PC-3 (cell line): ENCODE measurements at regions not wholly inside any gene's neighbourhood (a gene's known extent, or its start where the extent isn't known, plus 50 kb on each side); places are given as distances from the start of the nearest gene placed in this dataset.

ENCODE experiments used
- ATAC-seq: fragments of 200-7000 bp; cut with Tn5 transposase; 2 replicates; pipeline ENCODE4 v1.9.1; 2020; ENCODE audit warnings: mild to moderate bottlenecking, moderate library complexity
- BruUV-seq: library from RNA; stranded (reverse); fragments of 400-500 nt; replicated peaks from 2 replicates; lab custom pipeline; 2021; lab: Mats Ljungman, UMichigan
- CTCF ChIA-PET: fragments of 300-600 bp; sonication (Branson Sonifier 250); formaldehyde crosslinking; loops from one replicate; lab custom pipeline; 2022; ENCODE audit warnings: antibody characterized with exemption; lab: Charles Lee
- POLR2A ChIA-PET: fragments of 300-600 bp; sonication (Branson Sonifier 250); formaldehyde crosslinking; loops from one replicate; lab custom pipeline; 2022; ENCODE audit warnings: antibody characterized with exemption; ENCODE audit not compliant: unreplicated experiment; lab: Charles Lee
- DNase-seq: peaks from one replicate; pipeline ENCODE4 v3.0.0-alpha.2; 2015
- H2AFZ ChIP-seq: fragments of 300-600 bp; sonication (generic); 2 replicates; pipeline ENCODE4 v1.6.0; 2016; ENCODE audit warnings: antibody characterized with exemption, low read length
- H3F3A ChIP-seq: fragments of 300-600 bp; sonication (generic); one replicate; pipeline ENCODE4 v1.6.0; 2017; ENCODE audit warnings: antibody characterized with exemption, low read length, control low read depth, mild to moderate bottlenecking; ENCODE audit not compliant: unreplicated experiment
- H3K27ac ChIP-seq: fragments of 300-600 bp; sonication (generic); 2 replicates; pipeline ENCODE4 v1.5.1; 2016; ENCODE audit warnings: mild to moderate bottlenecking, low read length
- H3K27me3 ChIP-seq: fragments of 300-600 bp; sonication (generic); 2 replicates; pipeline ENCODE4 v1.6.1; 2016; ENCODE audit warnings: low read length, mixed read lengths
- H3K36me3 ChIP-seq: fragments of 300-600 bp; sonication (generic); 2 replicates; pipeline ENCODE4 v1.6.1; 2016; ENCODE audit warnings: low read depth, mixed run types, low read length, mixed read lengths
- H3K4me1 ChIP-seq: fragments of 300-600 bp; sonication (generic); 2 replicates; pipeline ENCODE4 v1.5.1; 2016; ENCODE audit warnings: low read length; ENCODE audit not compliant: insufficient read depth
- H3K4me2 ChIP-seq: fragments of 300-600 bp; sonication (generic); 2 replicates; pipeline ENCODE4 v1.6.0; 2016; ENCODE audit warnings: low read length
- H3K4me3 ChIP-seq: fragments of 300-600 bp; sonication (generic); 2 replicates; pipeline ENCODE4 v1.5.1; 2016; ENCODE audit warnings: mild to moderate bottlenecking, low read length, mixed read lengths
- H3K79me2 ChIP-seq: fragments of 300-600 bp; sonication (generic); 2 replicates; pipeline ENCODE4 v1.6.1; 2017; ENCODE audit warnings: low read length, mixed read lengths
- H3K9ac ChIP-seq: fragments of 300-600 bp; sonication (generic); 2 replicates; pipeline ENCODE4 v1.6.0; 2016; ENCODE audit warnings: mild to moderate bottlenecking, low read length
- H3K9me2 ChIP-seq: fragments of 300-600 bp; sonication (generic); replicated peaks from 2 replicates; pipeline ENCODE4 v1.6.1; 2016; ENCODE audit warnings: mixed run types, low read length, mixed read lengths
- H3K9me3 ChIP-seq: fragments of 300-600 bp; sonication (generic); 2 replicates; pipeline ENCODE4 v1.6.1; 2016; ENCODE audit warnings: low read length, mixed read lengths
- H4K20me1 ChIP-seq: fragments of 300-600 bp; sonication (generic); 2 replicates; pipeline ENCODE4 v1.6.1; 2016; ENCODE audit warnings: low read length, mixed read lengths
- EZH2 ChIP-seq: fragments of 300-600 bp; sonication (generic); IDR thresholded peaks from one replicate; pipeline ENCODE4 v1.6.1; 2017; ENCODE audit warnings: antibody characterized with exemption, mild to moderate bottlenecking, low read length; ENCODE audit not compliant: unreplicated experiment
- EZH2phosphoT487 ChIP-seq: fragments of 300-600 bp; sonication (generic); IDR thresholded peaks from 2 replicates; pipeline ENCODE4 v1.6.1; 2018; ENCODE audit warnings: mild to moderate bottlenecking, antibody characterized with exemption, low read length, borderline replicate concordance
- intact Hi-C: fragments of 100-400 bp; cut with micrococcal nuclease; formaldehyde crosslinking; loops from 2 replicates; pipeline ENCODE4 v1.9.0; 2023
- TF ChIP-seq, protein P1 (sequence below): fragments of 300-600 bp; sonication (generic); conservative IDR thresholded peaks from 2 replicates; pipeline ENCODE4 v1.5.1; 2017; ENCODE audit warnings: antibody characterized with exemption, low read depth, mild to moderate bottlenecking, low read length

DNA sequence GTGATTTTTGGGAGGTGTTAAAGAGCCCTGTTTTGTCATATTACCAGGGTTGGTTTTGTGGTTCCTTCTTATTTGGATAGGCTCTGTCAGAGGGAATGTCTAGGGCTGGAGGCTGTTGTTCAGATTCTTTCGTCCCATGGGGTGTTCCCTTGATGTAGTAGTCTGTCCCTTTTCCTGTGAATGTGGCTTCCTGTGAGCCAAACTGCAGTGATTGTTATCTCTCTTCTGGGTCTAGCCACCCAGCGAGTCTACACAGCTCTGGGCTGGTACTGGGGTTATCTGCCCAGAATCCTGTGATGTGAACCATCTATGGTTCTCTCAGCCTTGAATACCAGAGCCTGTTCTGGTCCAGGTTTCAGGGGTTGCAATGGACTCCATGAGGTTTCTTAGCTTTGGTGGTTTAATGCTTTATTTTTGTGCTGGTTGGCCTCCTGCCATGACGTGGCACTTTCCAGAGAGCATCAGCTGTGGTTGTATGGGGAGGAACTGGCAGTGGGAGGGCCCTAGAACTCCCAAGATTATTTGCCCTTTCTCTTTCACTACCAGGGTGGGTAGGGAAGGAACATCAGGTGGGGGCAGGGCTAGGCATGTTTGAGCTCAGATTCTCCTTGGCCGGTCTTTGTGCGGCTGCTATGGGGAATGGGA, 78.8 kb downstream of the SPRY2 start:
- no peak for ATAC-seq
- H3K4me3 ChIP-seq, result no peak overlapping the region
- no peak for DNase-seq
- no peaks in the 10 kb centered on the region for H3K36me3 ChIP-seq
- H3K9ac ChIP-seq, result no peak overlapping the region
- ChIA-PET POLR2A (no interaction called here), CTCF (no interaction called here)
- no peaks in the 10 kb centered on the region for H4K20me1 ChIP-seq
- no peak overlapping the region for H2AFZ ChIP-seq
- intact Hi-C loops, result no loop called here
- H3K9me3 ChIP-seq, result no peaks in the 10 kb centered on the region
- no peaks in the 10 kb centered on the region for H3K4me1 ChIP-seq
- no peaks in the 10 kb centered on the region for H3K27me3 ChIP-seq
- no TSS peak for BruUV-seq
- no peaks in the 10 kb centered on the region for H3K9me2 ChIP-seq
- TF ChIP-seq EZH2phosphoT487, result no peak
- TF ChIP-seq, protein P1, sequence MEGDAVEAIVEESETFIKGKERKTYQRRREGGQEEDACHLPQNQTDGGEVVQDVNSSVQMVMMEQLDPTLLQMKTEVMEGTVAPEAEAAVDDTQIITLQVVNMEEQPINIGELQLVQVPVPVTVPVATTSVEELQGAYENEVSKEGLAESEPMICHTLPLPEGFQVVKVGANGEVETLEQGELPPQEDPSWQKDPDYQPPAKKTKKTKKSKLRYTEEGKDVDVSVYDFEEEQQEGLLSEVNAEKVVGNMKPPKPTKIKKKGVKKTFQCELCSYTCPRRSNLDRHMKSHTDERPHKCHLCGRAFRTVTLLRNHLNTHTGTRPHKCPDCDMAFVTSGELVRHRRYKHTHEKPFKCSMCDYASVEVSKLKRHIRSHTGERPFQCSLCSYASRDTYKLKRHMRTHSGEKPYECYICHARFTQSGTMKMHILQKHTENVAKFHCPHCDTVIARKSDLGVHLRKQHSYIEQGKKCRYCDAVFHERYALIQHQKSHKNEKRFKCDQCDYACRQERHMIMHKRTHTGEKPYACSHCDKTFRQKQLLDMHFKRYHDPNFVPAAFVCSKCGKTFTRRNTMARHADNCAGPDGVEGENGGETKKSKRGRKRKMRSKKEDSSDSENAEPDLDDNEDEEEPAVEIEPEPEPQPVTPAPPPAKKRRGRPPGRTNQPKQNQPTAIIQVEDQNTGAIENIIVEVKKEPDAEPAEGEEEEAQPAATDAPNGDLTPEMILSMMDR, result no peak
- no peak for TF ChIP-seq EZH2
- no peaks in the 10 kb centered on the region for H3K79me2 ChIP-seq
- H3K4me2 ChIP-seq, result no peak overlapping the region
- no peaks in the 10 kb centered on the region for H3F3A ChIP-seq
- no peak overlapping the region for H3K27ac ChIP-seq

DNA sequence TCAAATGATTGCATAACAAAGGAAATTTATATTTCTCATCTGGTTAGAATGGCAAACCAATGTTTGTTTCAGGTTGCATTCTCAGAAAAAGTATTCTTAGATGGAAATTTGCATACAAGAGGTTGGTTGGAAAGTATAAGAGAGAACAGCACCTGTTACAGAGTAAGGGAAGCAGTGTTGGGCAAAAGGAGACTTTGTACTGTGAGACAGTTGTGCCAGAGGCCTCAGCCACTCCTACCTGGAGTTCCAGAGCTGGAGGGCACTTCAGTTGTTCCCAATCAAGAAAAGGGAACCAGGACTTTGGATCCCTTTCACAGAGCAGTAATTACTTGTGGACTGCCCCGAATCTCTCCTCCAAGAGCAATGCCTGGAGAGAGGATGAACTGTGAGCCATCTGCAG, 81.8 kb downstream of the SPRY2 start:
- Histone ChIP-seq H3K9ac (no peak overlapping the region), H3K4me2 (no peak overlapping the region), H3K27ac (no peak overlapping the region), H4K20me1 (no peaks in the 10 kb centered on the region), H3K4me1 (no peaks in the 10 kb centered on the region), H3K9me2 (no peaks in the 10 kb centered on the region), H2AFZ (no peak overlapping the region), H3K36me3 (no peaks in the 10 kb centered on the region), H3K9me3 (no peaks in the 10 kb centered on the region), H3F3A (no peaks in the 10 kb centered on the region), H3K27me3 (no peaks in the 10 kb centered on the region), H3K79me2 (no peaks in the 10 kb centered on the region), H3K4me3 (no peak overlapping the region)
- TF ChIP-seq EZH2phosphoT487 (no peak), EZH2 (no peak)
- TF ChIP-seq, protein P1, result no peak
- no TSS peak for BruUV-seq
- ChIA-PET CTCF (no interaction called here), POLR2A (no interaction called here)
- no peak for ATAC-seq
- no peak for DNase-seq
- intact Hi-C loops, result no loop called here

DNA sequence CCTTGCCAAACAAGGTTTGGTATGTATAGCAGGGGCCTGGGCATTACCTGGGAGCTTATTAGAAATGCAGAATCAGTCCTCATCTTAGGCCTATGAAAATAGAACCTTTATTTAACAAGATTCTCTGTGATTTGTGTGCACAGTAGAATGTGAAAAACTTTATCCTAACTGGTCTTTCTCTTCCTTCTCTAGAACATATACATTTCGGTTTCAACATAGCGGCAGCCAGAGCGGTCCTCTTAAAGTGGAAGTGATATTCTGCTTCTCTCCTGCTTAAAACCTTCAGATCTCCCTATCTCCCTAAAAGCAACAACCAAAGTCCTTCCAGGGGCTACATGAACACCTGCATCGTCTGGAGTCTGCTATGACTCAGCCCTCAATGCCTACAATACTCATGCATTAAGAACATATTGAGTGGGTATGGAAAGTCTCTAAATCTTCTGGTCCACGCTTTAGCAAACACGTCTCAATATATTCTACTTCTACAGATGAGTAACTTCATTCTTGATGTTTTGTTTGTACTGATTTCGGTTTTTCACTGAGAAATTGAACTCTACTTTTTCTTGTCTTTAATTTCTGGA, 84.5 kb downstream of the SPRY2 start:
- Histone ChIP-seq H2AFZ (no peak overlapping the region), H3K4me1 (no peaks in the 10 kb centered on the region), H3K9ac (no peak overlapping the region), H3K4me3 (no peak overlapping the region), H3K9me3 (no peaks in the 10 kb centered on the region), H3K36me3 (no peaks in the 10 kb centered on the region), H3F3A (no peaks in the 10 kb centered on the region), H3K27me3 (no peaks in the 10 kb centered on the region), H4K20me1 (no peaks in the 10 kb centered on the region), H3K4me2 (no peak overlapping the region), H3K79me2 (no peaks in the 10 kb centered on the region), H3K27ac (no peak overlapping the region), H3K9me2 (no peaks in the 10 kb centered on the region)
- POLR2A ChIA-PET, result no interaction called here
- ATAC-seq, result no peak
- intact Hi-C loops, result no loop called here
- no TSS peak for BruUV-seq
- CTCF ChIA-PET, result no interaction called here
- no peak for DNase-seq
- TF ChIP-seq EZH2phosphoT487, result no peak
- TF ChIP-seq, protein P1, result no peak
- no peak for TF ChIP-seq EZH2
